NCI-H1092 (cell line): ENCODE measurements at regions not wholly inside any gene's neighbourhood (a gene's known extent, or its start where the extent isn't known, plus 50 kb on each side); places are given as distances from the start of the nearest gene placed in this dataset.
"Not testable (repeated sequence)": the region's sequence is repeated elsewhere in the genome, so short reads cannot be mapped to it uniquely, and the experiment has no call there.

Experiments
- DNase-seq: peaks from one replicate; lab custom pipeline; 2025; lab: John Stamatoyannopoulos, UW

DNA sequence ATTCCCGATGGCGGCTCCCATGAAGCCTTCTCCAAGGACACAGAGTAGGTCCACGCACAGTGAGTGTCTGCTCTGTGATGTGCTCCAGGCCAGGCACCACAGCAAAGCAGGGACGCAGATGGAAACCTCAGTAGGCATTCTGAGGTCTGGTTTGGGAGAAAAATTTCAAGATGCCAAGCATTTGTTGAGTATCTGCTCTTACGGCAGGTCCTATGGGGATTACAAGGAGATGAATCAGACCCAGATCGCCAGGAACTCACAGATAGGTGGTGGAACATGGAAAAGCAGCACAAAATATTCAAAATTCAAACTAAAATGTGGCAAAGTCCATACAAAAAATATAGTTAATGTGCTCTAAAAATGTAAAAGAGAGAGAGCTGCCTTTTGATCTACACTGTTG, 684.9 kb upstream of the TMEM132C start:
- no peak for DNase-seq

DNA sequence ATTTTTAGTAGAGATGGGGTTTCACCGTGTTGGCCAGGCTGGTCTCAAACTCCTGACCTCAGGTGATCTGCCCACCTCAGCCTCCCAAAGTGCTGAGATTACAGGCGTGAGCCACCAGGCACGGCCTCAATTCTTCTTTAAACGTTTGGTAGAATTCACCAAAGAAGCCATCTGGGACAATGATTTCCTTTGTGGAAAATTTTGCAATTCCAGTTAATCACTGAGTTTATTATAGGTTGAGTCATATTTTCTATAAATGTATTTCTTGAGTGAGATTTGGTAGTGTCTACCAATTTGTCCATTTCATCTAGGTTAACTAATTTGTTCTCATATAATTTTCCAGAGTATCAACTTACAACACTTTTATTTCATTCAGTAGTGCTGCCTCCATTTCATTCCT, 683.9 kb upstream of the TMEM132C start:
- no peak for DNase-seq

DNA sequence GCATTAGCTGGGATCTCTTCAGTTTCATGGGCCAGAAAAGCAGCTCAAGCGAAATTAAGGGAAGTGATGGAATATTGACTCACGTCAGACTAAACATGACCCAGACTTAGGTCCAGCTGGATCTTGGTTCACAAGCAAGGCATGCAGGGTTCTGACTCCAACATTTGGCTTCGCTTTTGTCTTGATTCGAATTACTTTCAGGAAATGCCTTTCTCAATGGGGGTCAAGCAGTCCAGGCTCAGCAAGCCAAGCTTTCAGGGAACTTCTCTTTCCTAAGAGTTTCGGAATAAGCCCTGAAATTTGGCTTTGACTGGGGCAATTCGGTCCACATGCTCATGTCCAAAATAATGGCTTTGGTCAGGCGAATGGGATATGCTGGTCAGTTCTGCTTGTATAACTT, 678.7 kb upstream of the TMEM132C start:
- DNase-seq, result no peak

DNA sequence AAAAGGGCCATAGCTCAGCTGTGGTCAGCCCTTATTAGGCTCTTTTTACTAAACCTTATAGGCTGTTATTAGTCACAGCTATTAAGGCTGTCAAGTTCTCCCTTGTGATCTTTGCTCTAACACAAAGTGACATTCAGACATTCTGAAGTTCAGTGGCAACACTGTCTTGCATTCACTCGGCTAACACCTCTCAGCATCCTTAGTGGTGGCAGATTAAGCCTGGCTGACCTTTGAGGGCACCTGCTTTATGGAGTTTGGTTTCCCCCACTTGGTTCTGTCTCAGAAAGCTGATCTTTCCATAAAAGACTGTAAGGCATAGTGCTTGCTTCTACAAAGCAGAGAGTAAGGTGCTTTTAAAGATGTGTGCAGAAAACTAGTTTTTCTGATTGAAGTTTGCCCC, 677.4 kb upstream of the TMEM132C start:
- DNase-seq, result no peak

DNA sequence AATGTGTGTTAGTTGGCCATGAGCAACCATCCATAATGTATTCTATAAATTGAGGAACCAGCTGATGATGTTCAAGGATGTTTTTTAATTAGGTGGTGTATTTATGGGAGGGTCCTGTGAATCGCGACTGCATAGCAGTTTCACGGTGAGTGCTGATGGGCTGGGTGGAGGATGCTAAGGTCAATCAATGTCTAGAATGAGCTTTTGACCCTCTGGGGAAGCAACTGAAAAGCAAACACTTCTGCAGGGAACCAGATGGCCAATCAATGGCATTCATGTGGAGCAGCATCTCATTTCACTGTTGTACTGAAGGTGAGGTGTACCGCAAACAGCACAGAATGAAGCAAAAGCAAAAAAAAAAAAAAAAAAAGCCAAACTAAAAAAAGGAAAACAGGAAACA, 676.1 kb upstream of the TMEM132C start:
- peak; percentile 42 for DNase-seq

DNA sequence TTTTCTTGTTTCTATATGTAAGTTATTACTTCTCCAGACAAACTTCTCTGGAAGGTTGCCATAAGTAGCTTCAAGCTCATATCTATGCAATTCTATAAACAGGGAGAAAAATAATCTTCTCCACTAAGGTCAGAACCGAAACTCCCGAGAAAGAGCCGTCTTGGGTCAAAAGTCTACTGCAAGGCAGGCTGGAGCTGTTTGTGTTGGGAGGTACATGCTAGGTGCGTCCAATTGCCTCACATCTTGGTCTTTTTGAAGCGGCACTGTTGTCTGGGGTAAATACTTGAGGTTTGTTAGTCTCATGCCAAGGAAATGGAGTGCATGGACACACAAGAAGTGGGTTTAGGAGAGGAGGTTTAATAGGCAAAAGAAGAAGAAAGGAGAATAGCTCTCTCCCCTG, 674.7 kb upstream of the TMEM132C start:
- DNase-seq, result no peak

DNA sequence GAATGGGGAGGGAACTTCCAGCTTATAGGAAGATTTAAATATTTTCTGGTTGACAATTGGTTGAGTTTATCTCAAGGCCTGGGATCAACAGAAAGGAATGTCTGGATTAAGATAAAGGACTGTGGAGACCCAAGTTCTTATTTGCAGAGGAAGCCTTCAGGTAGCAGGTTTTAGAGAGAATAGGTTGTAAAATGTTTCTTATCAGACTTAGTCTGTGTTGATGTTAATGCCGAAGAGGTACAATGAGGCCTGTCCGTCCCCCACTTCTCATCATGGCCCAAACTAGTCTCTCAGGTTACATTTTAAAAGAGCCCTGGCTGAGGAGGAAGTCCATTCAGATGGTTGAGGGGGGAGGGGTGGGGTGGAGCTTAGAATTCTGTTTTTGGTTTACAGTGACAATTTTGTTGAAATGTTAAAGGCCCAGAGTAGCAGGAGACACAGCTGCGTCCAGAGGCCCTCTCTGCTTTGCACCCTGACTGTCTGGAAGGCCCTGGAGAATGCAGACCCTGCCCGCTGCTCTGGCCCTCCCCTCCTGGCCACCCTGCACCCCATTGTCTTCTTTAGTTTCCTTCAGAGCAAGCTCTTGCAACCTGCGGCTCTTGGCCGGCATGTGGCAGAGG, 672.5 kb upstream of the TMEM132C start:
- DNase-seq, result no peak

DNA sequence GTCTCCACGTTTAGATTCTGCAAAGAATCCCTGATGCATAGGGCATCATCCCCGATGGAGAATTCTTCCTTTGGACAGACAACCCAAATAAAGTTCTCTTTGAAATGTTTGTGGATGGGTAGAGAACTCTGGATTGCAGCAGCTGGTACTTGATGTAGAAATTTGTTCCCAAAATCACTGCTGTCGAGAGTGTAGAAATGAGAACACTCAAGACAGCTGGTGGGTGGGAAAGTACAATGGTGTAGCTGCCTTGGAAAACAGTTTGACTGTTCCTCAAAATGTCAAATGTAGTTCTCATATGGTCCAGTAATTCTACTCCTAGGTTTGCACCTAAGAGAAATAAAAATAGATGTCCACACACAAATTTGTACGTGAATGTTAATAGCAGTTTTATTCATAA, 671.5 kb upstream of the TMEM132C start:
- DNase-seq, result no peak

DNA sequence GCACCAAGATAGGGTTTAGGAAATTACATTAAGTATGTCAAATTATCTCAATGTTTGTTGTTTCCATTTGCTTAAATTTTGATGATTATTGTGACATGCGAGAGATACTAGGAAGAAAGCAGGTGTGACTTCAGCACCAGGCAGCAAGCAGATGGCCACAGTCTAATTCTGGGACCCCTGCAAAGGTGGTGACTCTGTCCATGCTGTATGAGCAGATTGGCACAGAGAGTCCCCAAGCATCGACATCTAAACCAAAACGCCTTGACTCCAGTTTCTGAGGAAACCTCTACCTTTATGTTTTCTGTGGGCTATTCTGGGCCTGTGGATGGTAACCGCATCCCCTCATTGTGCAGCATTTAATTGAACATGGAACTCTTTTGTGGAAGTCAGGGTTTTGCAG, 670.1 kb upstream of the TMEM132C start:
- DNase-seq, result no peak

DNA sequence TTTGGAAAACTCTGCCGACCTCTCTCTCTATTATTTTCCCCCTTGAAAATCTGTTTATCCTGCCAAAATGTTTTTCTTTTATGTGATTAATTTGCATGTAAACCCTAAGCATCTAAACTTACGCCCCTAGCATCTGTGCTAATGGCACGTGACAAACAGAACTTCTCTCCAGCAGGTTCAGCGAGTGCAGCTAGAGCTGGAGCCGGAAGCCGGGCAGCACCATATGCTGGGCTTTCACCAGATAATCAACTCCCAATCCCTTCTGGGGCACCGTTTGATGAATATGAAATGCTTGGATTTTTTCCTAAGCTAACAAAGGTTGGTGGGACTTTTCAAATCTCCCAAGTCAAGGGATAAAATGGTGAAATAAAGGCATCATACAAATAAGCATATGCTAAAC, 667.5 kb upstream of the TMEM132C start:
- no peak for DNase-seq

DNA sequence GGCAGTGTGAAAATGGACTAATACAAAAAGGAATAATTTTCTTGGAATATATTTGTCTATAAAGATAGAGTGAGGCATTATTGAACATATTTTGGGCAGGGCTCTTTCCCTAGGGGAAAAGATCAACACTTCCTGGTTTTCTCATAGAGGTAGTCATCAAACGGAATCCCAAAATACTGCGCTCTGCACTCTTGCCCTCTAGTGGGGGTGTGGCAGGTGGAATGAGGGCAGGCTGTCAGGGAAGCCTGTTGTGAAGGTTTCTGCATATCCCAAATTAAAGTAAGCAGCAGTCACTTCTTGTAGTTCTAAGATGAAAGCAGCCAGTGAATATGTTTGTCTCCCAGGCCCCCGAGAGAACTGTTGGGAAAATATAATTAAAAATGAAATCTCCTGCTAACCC, 666.8 kb upstream of the TMEM132C start:
- no peak for DNase-seq

DNA sequence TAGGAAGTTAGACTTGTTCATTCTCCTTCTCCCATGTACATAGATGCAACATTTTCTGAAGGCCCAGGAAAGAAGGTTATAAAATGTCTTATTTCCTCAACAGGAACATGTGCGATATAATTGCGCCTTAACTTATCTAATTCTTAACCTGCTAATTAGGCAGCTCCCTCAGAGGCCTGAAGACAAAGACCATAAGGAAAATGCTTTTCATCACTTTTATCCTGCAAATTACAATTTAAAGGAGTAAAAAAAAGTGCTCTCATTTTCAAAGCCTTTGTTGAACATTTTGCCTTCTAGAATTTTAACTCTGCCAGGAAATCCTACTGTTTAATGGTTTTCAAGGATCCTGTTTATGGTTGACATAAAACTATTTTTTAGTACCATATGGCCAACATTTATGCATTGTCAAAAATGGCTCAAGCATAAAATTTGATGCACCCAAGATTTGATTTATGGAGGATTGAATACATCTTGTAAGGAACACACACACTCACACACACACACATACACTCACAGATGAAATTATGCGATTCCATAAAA, 660.4 kb upstream of the TMEM132C start:
- DNase-seq, result no peak

DNA sequence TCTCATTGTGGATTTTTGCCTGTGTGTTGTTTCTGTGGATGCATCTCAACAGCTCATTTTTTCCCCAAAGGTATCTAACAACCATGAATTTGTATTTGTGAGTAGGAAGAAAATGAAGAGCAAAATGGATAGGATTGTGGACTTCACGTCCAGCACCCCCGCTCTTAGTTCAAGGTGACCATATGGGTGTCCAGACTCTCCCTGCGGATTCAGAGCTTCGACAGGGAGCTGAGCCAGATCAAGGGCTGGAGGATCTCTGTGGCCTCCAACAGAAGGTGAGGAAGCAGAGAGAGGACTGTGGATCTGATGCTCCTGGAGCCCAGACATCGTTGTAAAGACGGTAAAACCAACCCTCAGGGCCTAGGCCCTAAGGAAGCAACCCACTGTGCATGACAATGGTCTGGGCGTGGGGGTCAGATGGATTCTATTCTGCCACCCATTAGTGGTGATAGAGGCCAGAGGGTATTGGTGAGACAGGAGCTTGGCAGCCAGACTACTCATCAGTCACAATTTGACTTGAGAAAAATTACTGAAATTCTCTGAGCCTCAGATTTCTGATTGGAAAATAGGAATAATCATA, 659.7 kb upstream of the TMEM132C start:
- no peak for DNase-seq

DNA sequence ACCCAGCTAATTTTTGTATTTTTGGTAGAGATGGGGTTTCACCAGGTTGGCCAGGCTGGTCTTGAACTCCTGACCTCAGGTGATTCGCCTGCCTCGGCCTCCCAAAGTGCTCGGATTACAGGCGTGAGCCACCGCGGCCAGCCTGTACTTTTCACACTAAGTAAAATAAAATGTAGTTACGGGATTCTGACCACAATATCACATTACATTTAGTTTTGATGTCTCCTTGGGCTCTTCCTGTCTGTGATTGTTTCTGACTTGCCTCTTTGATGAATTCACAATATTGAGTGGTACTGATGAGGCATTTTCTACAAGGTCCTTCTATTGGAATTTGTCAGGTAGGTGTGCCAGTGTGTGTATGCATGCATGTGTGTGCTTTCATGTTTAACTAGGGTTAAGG, 658.6 kb upstream of the TMEM132C start:
- not testable (repeated sequence) for DNase-seq

DNA sequence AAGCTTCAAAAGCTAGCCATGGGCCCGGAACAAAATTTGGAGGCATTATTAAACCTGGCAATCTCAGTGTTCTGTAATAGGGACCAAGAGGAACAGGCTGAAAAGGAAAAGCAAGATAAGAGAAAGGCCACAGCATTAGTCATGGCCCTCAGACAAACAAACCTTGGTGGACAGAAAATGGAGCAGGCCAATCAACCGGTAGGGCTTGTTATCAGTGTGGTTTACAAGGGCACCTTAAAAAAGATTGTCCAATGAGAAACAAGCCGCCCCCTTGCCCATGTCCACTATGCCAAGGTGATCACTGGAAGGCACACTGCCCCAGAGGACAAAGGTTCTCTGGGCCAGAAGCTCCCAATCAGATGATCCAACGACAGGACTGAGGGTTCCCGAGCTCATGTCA, 653.9 kb upstream of the TMEM132C start:
- no peak for DNase-seq

DNA sequence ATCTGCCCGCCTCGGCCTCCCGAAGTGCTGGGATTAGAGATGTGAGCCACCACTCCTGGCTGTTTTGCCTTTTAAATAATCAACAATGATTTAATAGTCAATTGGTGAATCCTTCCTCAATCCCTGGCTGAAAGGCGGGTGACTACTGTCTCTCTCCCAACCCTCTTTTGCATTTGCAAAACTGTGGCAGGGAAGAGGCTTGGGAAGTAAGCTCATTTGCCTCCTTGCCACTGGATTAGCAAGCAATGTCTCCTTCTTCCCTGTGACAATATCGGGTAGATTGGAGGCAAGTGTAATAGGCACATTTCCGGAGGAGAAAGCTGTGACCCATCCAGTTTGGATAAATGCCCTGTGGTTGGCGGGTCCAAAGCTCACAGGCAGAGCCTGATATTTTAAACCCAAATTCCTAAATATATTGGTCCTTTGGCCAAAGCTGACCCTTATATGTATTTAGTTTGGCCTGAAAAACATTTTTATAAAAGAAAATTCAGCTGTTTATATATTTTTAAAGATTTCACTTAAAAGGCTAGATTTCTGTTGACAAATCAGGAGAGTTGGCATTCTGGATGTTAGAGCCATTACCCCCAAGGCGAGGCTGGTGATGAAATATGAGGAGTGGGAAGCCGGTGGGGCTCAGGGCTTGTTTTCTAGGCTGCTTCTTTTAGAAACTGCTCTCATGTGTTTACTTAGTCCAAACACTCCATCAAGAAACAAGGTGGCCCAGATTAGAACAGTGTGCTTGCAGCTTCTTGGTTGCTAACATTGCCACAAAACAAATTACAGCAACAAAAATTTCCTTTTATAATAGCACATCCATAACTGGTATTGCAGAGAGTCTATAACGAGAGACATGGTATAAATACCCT, 646.9 kb upstream of the TMEM132C start:
- peak; percentile 21 for DNase-seq

DNA sequence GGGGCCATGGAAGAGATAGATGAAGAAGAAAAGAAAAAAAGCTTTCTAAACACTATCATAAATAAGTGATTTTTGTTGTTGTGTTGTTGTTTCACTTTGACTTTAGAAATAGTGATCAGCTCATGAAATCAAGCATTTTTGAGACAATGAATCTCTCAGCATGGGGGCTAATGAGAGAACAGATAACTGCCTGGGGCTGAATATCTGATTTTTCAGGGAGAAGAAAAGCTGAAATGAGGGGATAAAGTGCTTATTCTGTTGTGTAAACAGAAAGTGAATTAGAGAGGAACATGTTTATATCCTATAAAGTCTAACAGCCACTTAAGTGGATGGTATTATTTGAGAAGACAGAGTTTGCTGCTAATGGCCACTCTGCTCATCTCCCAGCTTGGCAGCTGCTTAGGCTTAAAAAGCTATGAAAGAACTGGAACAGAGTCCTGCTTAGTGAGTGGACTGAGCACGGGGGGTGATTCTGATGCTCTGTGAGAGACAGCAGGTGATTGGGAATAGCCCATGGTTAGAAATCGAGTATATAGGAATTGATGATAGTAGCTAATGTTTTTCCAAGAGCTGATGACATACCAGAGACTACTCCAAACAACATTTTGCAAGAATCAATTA, 646.1 kb upstream of the TMEM132C start:
- DNase-seq, result peak; percentile 79

DNA sequence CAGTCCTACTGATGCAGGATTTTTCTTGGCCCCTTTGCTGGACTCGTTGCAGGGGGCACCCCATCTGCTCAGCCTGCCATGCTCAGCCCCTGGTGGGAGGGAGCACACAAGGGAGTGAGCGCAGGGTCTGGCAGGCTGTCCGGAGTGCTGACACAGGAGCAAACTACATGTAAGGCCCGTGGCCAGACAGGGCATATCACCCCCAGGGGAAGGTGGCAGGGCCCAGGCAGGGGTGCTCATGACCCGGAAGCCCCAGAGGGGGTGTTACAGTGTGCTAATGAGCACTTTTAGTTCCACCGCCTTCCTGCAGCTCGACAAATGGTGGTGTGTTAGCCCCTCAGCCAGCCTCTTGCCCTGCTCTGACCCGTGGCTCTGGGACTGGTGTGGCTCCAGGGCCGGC, 645.6 kb upstream of the TMEM132C start:
- DNase-seq, result no peak

DNA sequence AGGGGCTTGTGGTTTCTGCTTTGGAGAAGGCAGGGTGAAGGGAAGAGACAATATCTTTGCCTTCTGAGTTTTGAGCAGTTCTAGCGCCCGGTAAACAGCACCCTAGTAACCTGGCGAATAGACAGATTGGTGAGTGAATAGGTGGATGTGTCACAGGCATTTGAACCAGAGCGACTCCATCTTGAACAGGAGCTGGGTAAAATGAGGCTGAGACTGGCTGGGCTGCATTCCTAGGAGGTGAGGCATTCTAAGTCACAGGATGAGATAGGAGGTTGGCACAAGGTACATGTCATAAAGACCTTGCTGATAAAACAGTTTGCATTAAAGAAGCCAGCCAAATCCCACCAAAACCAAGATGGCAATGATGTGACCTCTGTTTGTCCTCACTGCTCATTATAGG, 643.6 kb upstream of the TMEM132C start:
- DNase-seq, result no peak

DNA sequence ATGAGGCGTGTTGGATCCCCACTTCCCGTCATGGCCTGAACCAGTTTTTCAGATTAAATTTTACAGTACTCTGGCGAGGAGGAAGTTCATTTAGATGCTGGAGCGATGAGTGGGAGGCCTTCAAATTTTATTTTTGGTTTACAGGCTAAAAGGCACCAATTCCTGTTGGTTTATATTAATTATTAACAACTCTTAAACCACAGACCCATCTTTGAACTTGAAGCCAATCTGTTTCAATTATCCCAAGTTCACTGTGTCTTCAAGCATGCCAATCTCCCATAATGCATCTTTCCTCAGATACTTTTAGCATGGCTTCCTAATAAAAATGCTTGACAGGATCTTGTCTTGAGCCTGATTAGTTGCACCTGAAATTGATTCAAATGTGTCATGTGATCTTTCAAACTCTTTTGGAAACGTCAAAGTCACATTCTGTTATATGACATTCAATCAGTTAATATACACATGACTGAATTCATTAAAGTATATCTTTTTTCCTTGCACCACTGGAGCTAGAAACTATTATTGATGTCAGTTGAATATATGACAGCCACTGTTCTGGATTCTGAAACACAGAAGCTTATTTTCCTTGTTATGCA, 641.7 kb upstream of the TMEM132C start:
- DNase-seq, result no peak

DNA sequence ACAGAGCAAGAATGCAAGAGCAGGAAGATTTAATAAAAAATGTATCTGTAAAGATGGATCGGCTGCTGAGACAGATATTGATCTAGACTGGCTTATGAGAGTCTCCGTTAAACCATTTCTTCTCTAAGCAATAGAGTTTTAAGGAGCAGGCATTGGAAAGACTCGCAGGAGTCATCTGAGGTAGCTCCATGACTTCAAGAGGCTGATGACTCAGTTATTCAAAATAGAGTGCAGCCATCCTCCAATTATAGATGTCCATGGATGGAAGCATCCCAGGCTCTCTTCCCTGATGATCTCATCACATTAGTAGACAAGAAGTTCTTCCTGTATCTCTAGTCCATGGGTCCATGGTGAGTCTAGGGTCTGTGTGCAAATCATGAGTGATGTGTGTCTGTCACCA, 638.3 kb upstream of the TMEM132C start:
- no peak for DNase-seq

DNA sequence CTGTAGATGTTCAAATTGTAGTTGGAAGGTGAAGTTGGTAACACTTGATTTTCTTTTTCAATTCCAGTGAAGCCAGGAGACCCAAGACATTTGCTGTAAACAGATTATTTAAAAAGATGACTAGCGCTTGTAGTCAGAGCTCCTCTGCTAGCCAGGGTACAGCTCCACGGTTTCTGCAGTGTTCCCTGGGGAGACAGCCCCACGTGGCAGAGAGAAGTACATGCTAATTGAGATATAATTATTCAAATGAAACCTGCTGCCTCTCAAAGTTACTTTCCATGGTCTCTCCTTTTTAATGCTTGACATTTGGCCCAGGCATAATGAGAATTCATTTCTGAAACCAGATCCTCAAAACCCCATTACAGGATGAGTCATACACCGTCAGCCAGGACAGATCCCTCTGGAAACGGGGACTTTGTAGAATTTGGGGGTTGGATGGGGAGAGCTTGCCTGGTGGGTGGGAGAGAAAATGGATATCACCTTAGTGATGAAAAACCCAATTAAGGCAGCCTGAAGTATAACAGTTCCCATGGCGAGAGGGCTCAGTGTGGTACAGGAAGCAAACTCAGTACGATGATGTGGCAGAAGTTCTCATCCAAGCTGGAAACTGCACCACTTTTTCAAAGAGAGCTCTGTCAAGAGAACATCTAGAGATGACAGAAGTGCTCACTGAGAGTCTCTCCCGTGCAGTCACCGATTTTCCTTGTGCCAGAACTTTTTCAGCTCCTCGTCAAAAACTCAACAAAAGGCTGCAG, 637.7 kb upstream of the TMEM132C start:
- DNase-seq, result no peak
